Ectodermal cell (in vitro differentiated cells): ENCODE measurements at regions not wholly inside any gene's neighbourhood (a gene's known extent, or its start where the extent isn't known, plus 50 kb on each side); places are given as distances from the start of the nearest gene placed in this dataset.

Source experiments
- H3K27ac ChIP-seq: 2 replicates; pipeline ENCODE4 v1.7.0; 2013; ENCODE audit warnings: mild to moderate bottlenecking, low read depth, low read length; ENCODE audit not compliant: insufficient read depth, poor library complexity, severe bottlenecking
- H3K27me3 ChIP-seq: 2 replicates; pipeline ENCODE4 v1.7.0; 2013; ENCODE audit warnings: mild to moderate bottlenecking, low read length; ENCODE audit not compliant: insufficient read depth, control insufficient read depth, poor library complexity, severe bottlenecking
- H3K36me3 ChIP-seq: one replicate; pipeline ENCODE4 v1.7.0; 2013; ENCODE audit warnings: low read length; ENCODE audit not compliant: control insufficient read depth, insufficient read depth
- H3K4me1 ChIP-seq: one replicate; pipeline ENCODE4 v1.7.0; 2013; ENCODE audit warnings: low read length; ENCODE audit not compliant: control insufficient read depth, insufficient read depth
- H3K4me3 ChIP-seq: 2 replicates; pipeline ENCODE4 v1.7.0; 2013; ENCODE audit warnings: low read depth, low read length, control low read depth; ENCODE audit not compliant: insufficient read depth
- H3K9me3 ChIP-seq: 2 replicates; pipeline ENCODE4 v1.7.0; 2013; ENCODE audit warnings: mild to moderate bottlenecking, low read length, moderate library complexity; ENCODE audit not compliant: control insufficient read depth
- WGBS, 2 experiments: methylation state at CpG; one replicate each; pipeline ENCODE4 v1.1.7; 2013; ENCODE audit warnings: missing lambda C conversion rate in 2 of 2; 5-methylcytosine and 5-hydroxymethylcytosine counted together

DNA sequence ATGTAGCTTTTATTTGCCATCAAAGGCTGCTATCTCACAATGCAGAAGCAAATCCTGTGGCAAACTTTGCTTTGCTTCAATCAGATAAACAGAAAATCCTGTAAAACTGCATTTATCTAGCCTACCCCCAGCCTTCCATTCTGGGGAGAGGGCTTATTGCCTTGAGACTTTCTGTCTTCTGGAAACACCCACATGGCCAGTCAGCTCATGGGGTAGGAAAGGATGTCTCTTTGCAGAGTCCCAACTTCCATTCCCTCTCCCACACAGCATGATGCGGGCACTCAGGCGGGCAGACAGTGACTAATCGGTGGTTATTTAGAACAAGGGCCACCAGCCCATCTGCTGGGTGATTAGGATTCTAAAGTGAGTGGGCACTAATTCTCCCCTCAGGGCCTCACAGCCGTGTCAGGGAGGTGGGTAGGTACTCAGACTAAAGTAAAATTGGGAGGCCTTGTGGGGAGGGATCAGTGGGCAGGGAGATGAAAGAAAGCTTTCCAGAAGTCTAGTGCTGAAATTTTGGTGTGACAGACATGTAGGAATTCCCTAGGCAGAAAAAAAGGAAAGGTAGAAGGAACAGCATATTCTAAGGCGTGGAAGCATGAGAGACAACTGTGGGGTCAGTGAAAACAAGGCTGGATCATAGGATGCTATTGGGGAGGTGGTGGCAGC, 720.5 kb downstream of the VRK1 start:
- no peaks in the 10 kb centered on the region for H3K4me1 ChIP-seq
- WGBS, 2 experiments = 88 to 90% methylated on average over 5 of the region's 5 CpGs

DNA sequence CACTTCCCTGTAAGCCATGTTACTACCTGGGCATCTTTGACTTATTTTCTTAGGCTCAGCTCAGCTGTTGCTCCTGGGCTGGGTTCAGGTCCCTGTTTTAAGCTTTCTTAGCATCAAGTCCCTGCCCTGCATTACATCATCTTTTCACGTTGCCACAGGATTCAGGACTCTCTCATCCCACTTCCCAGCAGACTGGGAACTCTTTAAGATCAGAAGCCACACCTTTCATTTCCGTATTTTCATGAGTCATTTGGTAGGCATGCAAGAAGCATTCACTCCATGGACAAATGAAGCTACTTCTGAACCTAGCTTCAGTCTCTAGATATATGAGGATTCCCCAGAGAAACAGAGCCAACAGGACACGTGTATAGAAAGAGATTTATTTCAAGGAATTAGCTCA, 726.8 kb downstream of the VRK1 start:
- H3K27ac ChIP-seq = no peak overlapping the region

More for the DNA sequence above, 720.5 kb downstream of the VRK1 start:
- H3K27ac ChIP-seq = no peak overlapping the region
- H3K36me3 ChIP-seq = no peaks in the 10 kb centered on the region
- H3K4me3 ChIP-seq = no peak overlapping the region
- no peaks in the 10 kb centered on the region for H3K27me3 ChIP-seq
- no peaks in the 10 kb centered on the region for H3K9me3 ChIP-seq

DNA sequence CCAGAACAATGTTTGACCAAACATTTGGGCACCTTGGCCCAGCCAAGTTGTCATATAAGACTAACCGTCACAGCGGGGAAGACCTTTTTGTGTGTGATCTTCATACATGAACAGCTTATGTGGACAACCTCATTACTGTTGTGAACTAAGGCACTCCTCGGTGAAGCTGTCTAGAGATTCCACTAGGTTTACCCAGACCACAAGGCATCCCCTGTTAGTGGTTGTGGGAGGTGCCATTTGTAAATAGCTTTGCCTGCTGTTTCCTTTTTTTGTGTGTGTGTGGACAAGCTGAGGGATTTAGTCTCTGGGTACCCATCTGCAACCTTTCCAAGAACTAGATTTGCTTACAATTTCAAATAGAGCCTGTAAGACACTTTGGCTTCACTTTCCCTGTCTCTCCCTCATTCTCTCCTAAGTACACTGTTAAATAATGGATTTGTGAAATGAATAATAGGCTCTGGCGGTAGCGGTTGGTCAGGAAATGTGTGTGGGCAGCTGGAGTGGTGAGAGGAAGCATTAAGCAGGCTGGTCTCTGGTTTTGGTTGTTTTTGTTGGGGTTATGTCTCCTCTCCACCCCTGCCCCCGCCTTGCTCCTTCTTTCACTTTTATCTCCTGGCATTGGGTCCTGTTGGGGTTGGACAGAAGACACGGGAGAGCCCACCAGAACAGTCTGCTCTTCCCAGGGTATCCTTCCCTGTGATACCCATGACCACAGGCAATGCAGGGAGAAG, 727.6 kb downstream of the VRK1 start:
- Histone ChIP-seq H3K36me3 (no peaks in the 10 kb centered on the region), H3K4me3 (no peak overlapping the region), H3K27me3 (no peaks in the 10 kb centered on the region), H3K27ac (no peak overlapping the region), H3K4me1 (no peaks in the 10 kb centered on the region), H3K9me3 (no peaks in the 10 kb centered on the region)
- 89 to 94% methylated on average over 7 of the region's 7 CpGs for WGBS, 2 experiments

More for the DNA sequence above, 726.8 kb downstream of the VRK1 start:
- no peaks in the 10 kb centered on the region for H3K27me3 ChIP-seq
- 85 to 87% methylated on average over 3 of the region's 3 CpGs for WGBS, 2 experiments
- no peaks in the 10 kb centered on the region for H3K4me1 ChIP-seq
- H3K36me3 ChIP-seq = no peaks in the 10 kb centered on the region
- H3K4me3 ChIP-seq = no peak overlapping the region
- H3K9me3 ChIP-seq = no peaks in the 10 kb centered on the region

DNA sequence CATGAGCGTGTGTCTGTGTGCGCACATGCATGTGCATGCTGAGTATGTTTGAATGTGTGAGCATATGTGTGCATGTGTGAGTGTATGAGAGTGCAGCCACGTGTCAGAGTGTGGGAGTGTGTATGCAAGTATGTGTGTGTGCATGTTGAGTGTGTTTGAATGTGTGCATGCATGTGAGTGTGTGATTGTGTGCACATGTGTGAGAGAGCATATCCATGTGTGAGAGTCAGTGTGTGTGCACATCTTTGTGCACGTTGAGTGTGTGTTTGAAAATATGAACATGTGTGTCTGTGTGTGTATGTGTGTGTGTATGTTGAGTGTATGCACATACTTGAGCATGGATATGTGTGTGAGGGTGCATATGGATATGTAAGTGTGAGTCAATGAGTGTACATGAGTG, 730.8 kb downstream of the VRK1 start:
- Histone ChIP-seq H3K9me3 (no peaks in the 10 kb centered on the region), H3K4me1 (no peaks in the 10 kb centered on the region), H3K36me3 (no peaks in the 10 kb centered on the region), H3K27me3 (no peaks in the 10 kb centered on the region), H3K27ac (no peak overlapping the region), H3K4me3 (no peak overlapping the region)
- WGBS, 2 experiments = 90 to 92% methylated on average over 4 of the region's 4 CpGs

DNA sequence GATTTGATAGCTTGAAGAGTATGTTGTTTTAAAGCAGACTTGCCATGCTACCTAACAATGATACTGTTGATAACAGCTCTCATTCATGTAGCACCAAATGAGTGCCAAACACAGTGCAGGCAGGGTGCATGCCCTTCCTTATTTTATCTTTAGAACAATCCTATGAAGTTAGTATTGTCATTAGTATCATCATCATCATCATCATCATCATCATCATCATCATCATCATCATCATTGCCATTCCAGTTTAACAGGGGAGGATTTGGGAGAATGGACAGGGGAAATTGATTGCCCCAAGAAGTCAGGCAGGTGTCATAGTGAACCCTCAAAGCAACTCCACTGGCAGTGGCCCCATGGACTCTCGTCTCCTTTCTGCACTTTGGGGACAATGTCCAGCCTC, 734.9 kb downstream of the VRK1 start:
- no peak overlapping the region for H3K4me3 ChIP-seq
- no peaks in the 10 kb centered on the region for H3K36me3 ChIP-seq
- WGBS, 2 experiments = 96 to 97% methylated on average over 1 of the region's 1 CpG
- no peak overlapping the region for H3K27ac ChIP-seq
- H3K4me1 ChIP-seq = no peaks in the 10 kb centered on the region
- no peaks in the 10 kb centered on the region for H3K9me3 ChIP-seq
- H3K27me3 ChIP-seq = no peaks in the 10 kb centered on the region

DNA sequence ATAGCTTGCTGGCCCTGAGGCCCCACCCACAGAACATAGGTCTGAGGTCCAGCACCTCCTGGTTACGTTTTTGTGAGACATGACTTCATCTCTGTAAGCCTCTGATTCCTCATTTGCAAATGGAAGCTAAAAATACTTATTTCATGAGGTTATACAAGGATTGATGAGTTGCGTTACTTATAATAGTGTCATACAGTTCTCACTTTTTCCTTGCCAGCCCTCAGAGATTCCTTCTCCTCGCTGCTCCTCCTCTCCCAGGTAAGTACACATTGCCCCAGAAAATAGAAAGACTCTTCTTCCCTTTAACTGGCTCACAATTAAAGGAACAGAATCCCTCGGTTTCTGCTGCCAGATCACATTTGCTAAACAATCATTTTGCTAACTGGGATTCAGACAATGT, 739.2 kb downstream of the VRK1 start:
- Histone ChIP-seq H3K27ac (no peak overlapping the region), H3K4me1 (no peaks in the 10 kb centered on the region), H3K4me3 (no peak overlapping the region), H3K27me3 (no peaks in the 10 kb centered on the region), H3K36me3 (no peaks in the 10 kb centered on the region), H3K9me3 (no peaks in the 10 kb centered on the region)
- 87 to 89% methylated on average over 4 of the region's 4 CpGs for WGBS, 2 experiments

DNA sequence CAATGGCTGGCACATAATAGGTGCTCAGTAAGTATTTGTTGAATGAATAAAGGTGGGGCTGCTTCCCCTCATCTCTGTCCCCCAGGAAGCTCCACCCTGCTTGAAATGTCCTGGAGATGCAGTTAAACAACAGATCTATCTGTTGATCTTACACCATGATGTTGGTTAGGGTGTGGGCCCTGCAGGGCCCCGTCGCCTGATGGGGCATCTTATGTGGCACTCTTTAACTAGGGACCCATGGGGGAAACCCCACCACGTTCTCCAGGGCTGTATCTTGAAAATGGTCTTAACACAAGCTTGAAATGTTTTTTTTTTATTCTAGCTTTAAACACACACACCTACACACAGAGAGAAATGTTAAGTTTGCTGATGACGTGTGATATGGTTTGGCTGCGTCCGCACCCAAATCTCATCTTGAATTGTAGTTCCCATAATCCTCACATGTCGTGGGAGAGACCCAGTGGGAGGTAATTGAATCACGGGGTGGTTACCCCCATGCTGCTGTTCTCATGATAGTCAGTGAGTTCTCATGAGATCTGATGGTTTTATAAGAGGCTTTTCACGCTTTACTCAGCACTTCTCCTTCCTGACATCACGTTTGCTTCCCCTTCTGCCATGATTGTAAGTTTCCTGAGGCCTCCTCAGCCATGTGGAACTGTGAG, 741.7 kb downstream of the VRK1 start:
- Histone ChIP-seq H3K4me1 (no peaks in the 10 kb centered on the region), H3K27ac (no peak overlapping the region), H3K9me3 (no peaks in the 10 kb centered on the region), H3K27me3 (no peaks in the 10 kb centered on the region), H3K36me3 (no peaks in the 10 kb centered on the region), H3K4me3 (no peak overlapping the region)
- WGBS, 2 experiments = 90 to 93% methylated on average over 10 of the region's 10 CpGs

DNA sequence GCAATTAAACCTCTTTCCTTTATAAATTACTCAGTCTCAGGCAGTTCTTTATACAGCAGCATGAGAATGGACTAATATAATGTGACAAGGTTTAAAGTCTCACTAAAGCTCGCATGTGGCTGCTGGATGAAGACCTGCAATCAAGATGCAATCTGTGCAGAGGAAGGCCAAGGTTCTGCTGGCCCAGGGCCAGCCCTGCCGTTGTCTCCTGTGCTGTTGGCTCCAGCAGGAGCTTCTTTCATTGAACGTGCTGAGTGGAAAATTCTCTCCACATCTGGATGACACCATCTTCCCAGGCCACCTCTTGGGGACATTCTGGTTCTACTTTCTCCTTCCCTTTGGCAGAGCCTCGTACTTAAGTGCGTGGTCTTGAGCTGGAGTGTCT, 742.2 kb downstream of the VRK1 start:
- Histone ChIP-seq H3K27ac (no peak overlapping the region), H3K36me3 (no peaks in the 10 kb centered on the region), H3K9me3 (no peaks in the 10 kb centered on the region), H3K4me3 (no peak overlapping the region), H3K4me1 (no peaks in the 10 kb centered on the region), H3K27me3 (no peaks in the 10 kb centered on the region)
- 89 to 96% methylated on average over 5 of the region's 5 CpGs for WGBS, 2 experiments

DNA sequence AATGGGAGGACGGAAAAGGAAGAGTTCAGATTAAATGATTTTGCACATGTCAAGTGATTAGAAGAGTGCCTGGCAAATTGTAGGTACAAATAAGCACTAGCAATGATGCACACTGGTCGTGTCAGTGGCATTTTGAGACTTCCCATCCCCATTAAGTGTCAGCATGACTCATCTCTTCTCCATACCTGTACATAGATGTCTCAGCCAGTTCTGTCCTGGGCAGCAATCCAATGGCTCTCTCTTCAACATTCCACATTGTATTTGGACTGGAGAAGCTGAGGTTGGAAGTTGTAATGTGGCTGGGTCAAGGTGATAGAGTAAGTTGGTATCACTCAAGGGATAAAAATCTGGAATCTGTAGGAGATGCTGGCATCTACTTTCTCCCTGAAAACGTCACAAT, 742.7 kb downstream of the VRK1 start:
- Histone ChIP-seq H3K4me1 (no peaks in the 10 kb centered on the region), H3K9me3 (no peaks in the 10 kb centered on the region), H3K27ac (no peak overlapping the region), H3K4me3 (no peak overlapping the region), H3K27me3 (no peaks in the 10 kb centered on the region), H3K36me3 (no peaks in the 10 kb centered on the region)
- WGBS, 2 experiments = 90 to 95% methylated on average over 3 of the region's 3 CpGs

DNA sequence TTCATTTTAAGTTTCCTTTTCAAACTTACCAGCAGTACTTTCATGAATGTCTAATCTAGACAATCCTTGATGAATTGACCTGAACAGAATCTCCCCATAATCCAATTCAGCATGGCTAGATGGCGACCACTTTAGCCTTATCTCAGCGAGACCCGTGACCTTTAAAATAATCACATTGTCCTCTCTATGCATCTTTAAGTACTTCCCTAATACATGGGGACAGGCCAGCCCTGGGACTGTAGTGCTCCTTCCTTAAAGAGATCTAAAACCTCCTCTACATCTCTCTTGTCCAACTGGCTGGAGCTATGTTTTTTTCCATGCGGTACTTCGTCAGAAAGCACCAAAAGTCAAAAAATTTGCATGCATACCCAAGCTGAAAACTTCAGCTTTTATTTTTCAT, 746.0 kb downstream of the VRK1 start:
- Histone ChIP-seq H3K36me3 (no peaks in the 10 kb centered on the region), H3K9me3 (no peaks in the 10 kb centered on the region), H3K4me1 (no peaks in the 10 kb centered on the region), H3K27me3 (no peaks in the 10 kb centered on the region), H3K4me3 (no peak overlapping the region), H3K27ac (no peak overlapping the region)
- 91 to 92% methylated on average over 5 of the region's 5 CpGs for WGBS, 2 experiments
